H1 (cell line): ENCODE measurements at regions not wholly inside any gene's neighbourhood (a gene's known extent, or its start where the extent isn't known, plus 50 kb on each side); places are given as distances from the start of the nearest gene placed in this dataset.

Source experiments
- CTCF ChIA-PET: fragments of 300-600 bp; sonication (Branson Sonifier 250); formaldehyde crosslinking; loops from one replicate; lab custom pipeline; 2021; ENCODE audit not compliant: partially characterized antibody; lab: Charles Lee
- POLR2A ChIA-PET: fragments of 300-600 bp; sonication (Branson Sonifier 250); formaldehyde crosslinking; loops from one replicate; lab custom pipeline; 2021; ENCODE audit warnings: inconsistent platforms; ENCODE audit not compliant: partially characterized antibody; lab: Charles Lee
- DNase-seq, 2 experiments: peaks; one replicate each; pipeline versions ENCODE4 v3.0.0 to v3.0.0-alpha.2; 2010 to 2022; ENCODE audit warnings: low spot score in 2 of 2, low read depth in 1 of 2, mixed read lengths in 1 of 2
- FAIRE-seq: peaks from 2 replicates; lab custom pipeline; 2011; peaks lifted over from hg19 to GRCh38; lab: Jason Lieb, UNC
- H2AFZ ChIP-seq: 2 replicates; pipeline ENCODE4 v1.8.1; 2012; ENCODE audit warnings: low read length, inconsistent platforms
- H2AK5ac ChIP-seq: 2 replicates; pipeline ENCODE4 v1.6.1; 2013; ENCODE audit warnings: low read depth, low read length
- H2BK120ac ChIP-seq: replicated peaks from 2 replicates; pipeline ENCODE3; 2013; ENCODE audit warnings: low read depth, low read length, inconsistent platforms
- H2BK12ac ChIP-seq: 2 replicates; pipeline ENCODE4 v1.6.1; 2013; ENCODE audit warnings: low read depth, low read length
- H2BK15ac ChIP-seq: 2 replicates; pipeline ENCODE4 v1.6.1; 2013; ENCODE audit warnings: low read length
- H2BK20ac ChIP-seq: 2 replicates; pipeline ENCODE4 v1.6.1; 2013; ENCODE audit warnings: low read length
- H2BK5ac ChIP-seq: 2 replicates; pipeline ENCODE4 v1.6.1; 2013; ENCODE audit warnings: low read depth, low read length
- H3K14ac ChIP-seq: 2 replicates; pipeline ENCODE4 v1.6.1; 2013; ENCODE audit warnings: inconsistent platforms; ENCODE audit not compliant: insufficient read length
- H3K18ac ChIP-seq: 2 replicates; pipeline ENCODE4 v1.6.1; 2013; ENCODE audit warnings: low read length; ENCODE audit errors: extremely low read depth
- H3K23ac ChIP-seq: 2 replicates; pipeline ENCODE4 v1.6.1; 2013; ENCODE audit warnings: inconsistent platforms; ENCODE audit not compliant: insufficient read length
- H3K23me2 ChIP-seq: 2 replicates; pipeline ENCODE4 v1.6.1; 2013; ENCODE audit warnings: low read depth, low read length
- H3K27ac ChIP-seq: 2 replicates; pipeline ENCODE4 v1.6.1; 2011; ENCODE audit warnings: low read depth, low read length, inconsistent platforms
- H3K27me3 ChIP-seq, 4 experiments: replicated peaks in 1 of 4; 1 replicate in 1 of 4; 2 replicates in 3 of 4; pipeline versions ENCODE4 v1.6.1 to v1.8.1; 2011 to 2013; ENCODE audit warnings: low read length in 3 of 4, mild to moderate bottlenecking in 3 of 4, inconsistent platforms in 2 of 4, mixed read lengths in 2 of 4, moderate library complexity in 1 of 4; ENCODE audit not compliant: control insufficient read depth in 3 of 4, insufficient read depth in 3 of 4; ENCODE audit errors: extremely low read depth in 1 of 4
- H3K36me3 ChIP-seq, 4 experiments: 2 replicates each; pipeline versions ENCODE4 v1.6.1 to v1.8.1; 2011 to 2013; ENCODE audit warnings: mild to moderate bottlenecking in 4 of 4, low read length in 3 of 4, moderate library complexity in 2 of 4, control low read depth in 1 of 4, inconsistent platforms in 1 of 4; ENCODE audit not compliant: insufficient read depth in 4 of 4, control insufficient read depth in 2 of 4
- H3K4ac ChIP-seq: replicated peaks from 2 replicates; pipeline ENCODE3; 2013; ENCODE audit warnings: low read length, low read depth, mixed read lengths, inconsistent platforms; ENCODE audit not compliant: insufficient read length
- H3K4me1 ChIP-seq, 4 experiments: replicated peaks in 1 of 4; 1 replicate in 1 of 4; 2 replicates in 3 of 4; pipeline versions ENCODE4 v1.6.1 to v1.8.1; 2011 to 2013; ENCODE audit warnings: low read length in 3 of 4, inconsistent platforms in 2 of 4, mixed read lengths in 1 of 4; ENCODE audit not compliant: insufficient read depth in 4 of 4, control insufficient read depth in 3 of 4
- H3K4me2 ChIP-seq, 2 experiments: 2 replicates each; pipeline versions ENCODE4 v1.6.1 to v1.8.1; 2011 to 2013; ENCODE audit warnings: low read depth in 2 of 2, low read length in 2 of 2, control low read depth in 1 of 2, inconsistent platforms in 1 of 2, mild to moderate bottlenecking in 1 of 2; ENCODE audit not compliant: insufficient read depth in 1 of 2
- H3K4me3 ChIP-seq, 4 experiments: fragments of 200-600, 300-600 bp in 1 of 4; sonication (generic), shearing (Covaris generic), sonication (Bioruptor Twin) in 1 of 4; 2 replicates each; pipeline versions ENCODE4 v1.5.1 to v1.8.1; 2011 to 2016; ENCODE audit warnings: low read length in 4 of 4, low read depth in 3 of 4, control low read depth in 2 of 4, inconsistent platforms in 2 of 4, mild to moderate bottlenecking in 2 of 4, mixed read lengths in 1 of 4, moderate library complexity in 1 of 4; ENCODE audit not compliant: insufficient read depth in 2 of 4; ENCODE audit errors: extremely low read depth in 1 of 4
- H3K56ac ChIP-seq: replicated peaks from 2 replicates; pipeline ENCODE3; 2013; ENCODE audit warnings: low read depth, mild to moderate bottlenecking, mixed read lengths, low read length, inconsistent platforms; ENCODE audit not compliant: insufficient read length
- H3K79me1 ChIP-seq: 2 replicates; pipeline ENCODE4 v1.6.1; 2013; ENCODE audit warnings: low read depth, low read length, control low read depth
- H3K79me2 ChIP-seq, 2 experiments: 2 replicates each; pipeline versions ENCODE4 v1.6.1 to v1.8.1; 2012 to 2013; ENCODE audit warnings: low read length in 2 of 2, mild to moderate bottlenecking in 2 of 2, inconsistent platforms in 1 of 2; ENCODE audit not compliant: insufficient read depth in 2 of 2, control insufficient read depth in 1 of 2
- H3K9ac ChIP-seq, 4 experiments: replicated peaks in 1 of 4; 1 replicate in 1 of 4; 2 replicates in 3 of 4; pipeline versions ENCODE4 v1.6.1 to v1.8.1; 2011 to 2013; ENCODE audit warnings: low read depth in 3 of 4, low read length in 3 of 4, control low read depth in 2 of 4, mild to moderate bottlenecking in 2 of 4, moderate library complexity in 2 of 4, inconsistent platforms in 1 of 4; ENCODE audit errors: extremely low read depth in 1 of 4
- H3K9me3 ChIP-seq, 2 experiments: 2 replicates each; pipeline versions ENCODE4 v1.6.1 to v1.8.1; 2012 to 2013; ENCODE audit warnings: mild to moderate bottlenecking in 2 of 2, moderate library complexity in 2 of 2, control low read depth in 1 of 2, inconsistent platforms in 1 of 2, low read depth in 1 of 2, low read length in 1 of 2, mixed read lengths in 1 of 2; ENCODE audit not compliant: insufficient read depth in 2 of 2
- H4K20me1 ChIP-seq, 2 experiments: replicated peaks in 1 of 2; 2 replicates each; pipeline versions ENCODE3 to v1.8.1; 2011 to 2013; ENCODE audit warnings: inconsistent platforms in 2 of 2, low read length in 2 of 2, mild to moderate bottlenecking in 1 of 2; ENCODE audit not compliant: insufficient read depth in 2 of 2, control insufficient read depth in 1 of 2
- H4K5ac ChIP-seq: 2 replicates; pipeline ENCODE4 v1.6.1; 2013; ENCODE audit warnings: low read length, low read depth, mixed read lengths, inconsistent platforms; ENCODE audit not compliant: insufficient read length
- H4K8ac ChIP-seq: 2 replicates; pipeline ENCODE4 v1.8.0; 2013; ENCODE audit warnings: mild to moderate bottlenecking, moderate library complexity, low read length, inconsistent platforms; ENCODE audit not compliant: insufficient read depth; ENCODE audit errors: extremely low read depth
- H4K91ac ChIP-seq: replicated peaks from 2 replicates; pipeline ENCODE3; 2013; ENCODE audit warnings: low read length, mixed read lengths, inconsistent platforms; ENCODE audit not compliant: insufficient read length
- ASH2L ChIP-seq: fragments of 200-600, 300-600 bp; sonication (generic); IDR thresholded peaks from one replicate; pipeline ENCODE4 v1.7.1; 2017; ENCODE audit warnings: low read length
- BACH1 ChIP-seq: IDR thresholded peaks from 2 replicates; pipeline ENCODE4 v1.6.1; 2012; ENCODE audit warnings: low read length, improper control_type of control experiment
- CBX5 ChIP-seq: fragments of 300-800, 300-1000 bp; sonication (generic); IDR thresholded peaks from 2 replicates; pipeline ENCODE4 v1.7.1; 2016; ENCODE audit warnings: antibody characterized with exemption, low read length, low read depth
- CEBPB ChIP-seq: IDR thresholded peaks from 2 replicates; pipeline ENCODE4 v1.6.1; 2012; ENCODE audit warnings: low read depth, low read length
- CTCF ChIP-seq, 3 experiments: IDR thresholded peaks; 1 replicate in 2 of 3; 2 replicates in 1 of 3; pipeline versions ENCODE4 v1.5.1 to v1.6.1; 2011; ENCODE audit warnings: low read length in 3 of 3, mild to moderate bottlenecking in 3 of 3, inconsistent platforms in 2 of 3, low read depth in 1 of 3, moderate library complexity in 1 of 3; ENCODE audit not compliant: insufficient read depth in 1 of 3; ENCODE audit errors: control extremely low read depth in 1 of 3
- FOSL1 ChIP-seq: IDR thresholded peaks from 2 replicates; pipeline ENCODE4 v1.6.1; 2011; ENCODE audit warnings: mild to moderate bottlenecking, low read depth, low read length, moderate library complexity; ENCODE audit not compliant: insufficient read depth
- KDM1A ChIP-seq: fragments of 200-600, 300-600 bp; sonication (generic); IDR thresholded peaks from 2 replicates; pipeline ENCODE4 v1.7.1; 2016; ENCODE audit warnings: mild to moderate bottlenecking, low read length, borderline replicate concordance
- POLR2A ChIP-seq, 2 experiments: IDR thresholded peaks; 1 replicate in 1 of 2; 2 replicates in 1 of 2; pipeline ENCODE4 v1.6.1; 2011; ENCODE audit warnings: low read depth in 2 of 2, low read length in 2 of 2, mild to moderate bottlenecking in 2 of 2; ENCODE audit errors: control extremely low read depth in 1 of 2
- POLR2AphosphoS5 ChIP-seq: IDR thresholded peaks from 2 replicates; pipeline ENCODE4 v1.6.1; 2011; ENCODE audit warnings: low read depth, low read length
- RAD21 ChIP-seq, 2 experiments: IDR thresholded peaks in 1 of 2; conservative IDR thresholded peaks in 1 of 2; 2 replicates each; pipeline ENCODE4 v1.6.1; 2011; ENCODE audit warnings: low read depth in 2 of 2, low read length in 2 of 2, improper control_type of control experiment in 1 of 2, inconsistent platforms in 1 of 2, mild to moderate bottlenecking in 1 of 2, moderate library complexity in 1 of 2
- SIX5 ChIP-seq: IDR thresholded peaks from 2 replicates; pipeline ENCODE4 v1.6.1; 2011; ENCODE audit warnings: mild to moderate bottlenecking, low read depth, low read length
- SP1 ChIP-seq: IDR thresholded peaks from 2 replicates; pipeline ENCODE4 v1.6.1; 2011; ENCODE audit warnings: low read depth, low read length
- SRF ChIP-seq: IDR thresholded peaks from 2 replicates; pipeline ENCODE4 v1.6.1; 2011; ENCODE audit warnings: mild to moderate bottlenecking, low read depth, low read length, moderate library complexity
- YY1 ChIP-seq: IDR thresholded peaks from 2 replicates; pipeline ENCODE4 v1.6.1; 2011; ENCODE audit warnings: low read depth, mild to moderate bottlenecking, low read length
- WGBS, 2 experiments: shearing (Covaris generic) in 1 of 2; methylation state at CpG; one replicate each; pipeline versions ENCODE4 v1.1.6 to v1.1.7; 2013 to 2015; ENCODE audit warnings: low lambda C conversion rate in 2 of 2, mixed read lengths in 2 of 2, inconsistent platforms in 1 of 2, low coverage in 1 of 2, missing lambda C conversion rate in 1 of 2; ENCODE audit not compliant: insufficient replicate concordance in 2 of 2, insufficient coverage in 1 of 2, insufficient read length in 1 of 2; ENCODE audit errors: extremely low coverage in 1 of 2, missing lambda C conversion rate in 1 of 2; 5-methylcytosine and 5-hydroxymethylcytosine counted together

- Histone ChIP-seq H4K5ac (no peak overlapping the region), H3K9me3 (no peaks in the 10 kb centered on the region), H3K23ac (no peak overlapping the region), H2BK15ac (no peak overlapping the region), H3K9ac (no peak overlapping the region), H4K91ac (no peak overlapping the region), H2AFZ (peak overlapping the region; percentile 59; the same call in 1 of the 2 replicates), H3K79me1 (no peaks in the 10 kb centered on the region), H3K14ac (no peak overlapping the region), H2AK5ac (no peak overlapping the region), H3K36me3 (no peaks in the 10 kb centered on the region), H4K20me1 (no peaks in the 10 kb centered on the region), H3K4me3 (no peak overlapping the region), H3K23me2 (no peaks in the 10 kb centered on the region), H2BK120ac (no peak overlapping the region), H3K79me2 (no peaks in the 10 kb centered on the region), H3K18ac (no peak overlapping the region), H2BK20ac (no peak overlapping the region), H3K27ac (no peak overlapping the region), H3K56ac (no peak overlapping the region), H4K8ac (no peak overlapping the region), H3K4ac (no peak overlapping the region), H2BK12ac (no peak overlapping the region), H2BK5ac (no peak overlapping the region), H3K4me1 (peaks cover 0 to 4% (median 2%) of the 10 kb centered on the region in 4 experiments; a peak in 3 of 7 replicates), H3K4me2 (no peak overlapping the region), H3K27me3 (no peaks in the 10 kb centered on the region)
- FAIRE-seq (no peak), DNase-seq (no peak)
- CTCF ChIA-PET, result interaction anchor here (0.7 to 1.5 kb wide), 6 partner anchors 12 to 500 kb away, joined by 3 to 5 read pairs (median 3); no protein-coding TSS in a partner anchor
- POLR2A ChIA-PET, result no interaction called here
- 92% methylated on average over 3 of the region's 4 CpGs; no CpG with 5 or more reads in 1 of the 2 experiments for WGBS, 2 experiments
- TF ChIP-seq KDM1A, result no peak
- no peak for TF ChIP-seq POLR2A (IDR thresholded peaks at IDR 0.05; ENCODE audit: control extremely low read depth in 1 of 2, low read depth in 2 of 2, low read length in 2 of 2)
- no peak for TF ChIP-seq YY1
- peak; percentile 36 to 56; a peak in 3 of 4 replicates for TF ChIP-seq RAD21 (IDR thresholded peaks at IDR 0.05 in 1 of 2, conservative IDR thresholded peaks at IDR 0.05 in 1 of 2; ENCODE audit: low read depth in 2 of 2, low read length in 2 of 2)
- no peak for TF ChIP-seq FOSL1
- no peak for TF ChIP-seq POLR2AphosphoS5
- no peak for TF ChIP-seq ASH2L
- no peak for TF ChIP-seq BACH1
- TF ChIP-seq CTCF (IDR thresholded peaks at IDR 0.05; ENCODE audit: control extremely low read depth in 1 of 3, insufficient read depth in 1 of 3, low read depth in 1 of 3, low read length in 3 of 3), result peak in 2 of 3 experiments; percentile 36 to 39; a peak in 3 of 4 replicates
- TF ChIP-seq CBX5, result no peak
- TF ChIP-seq SIX5, result no peak
- TF ChIP-seq CEBPB, result no peak
- TF ChIP-seq SRF, result no peak
- TF ChIP-seq SP1, result no peak
Observed at GRCh38 chr12:17028348-17028747, 422.4 kb upstream of the LMO3 start.
